ENCODE measurements at regions not wholly inside any gene's neighbourhood (a gene's known extent, or its start where the extent isn't known, plus 50 kb on each side); places are given as distances from the start of the nearest gene placed in this dataset.

- TF ChIP-seq CTCF (IDR thresholded peaks at IDR 0.05; ENCODE audit: low read length): no peak
- no peak for TF ChIP-seq EZH2phosphoT487 (IDR thresholded peaks at IDR 0.05; ENCODE audit: low read length)
- TF ChIP-seq EZH2 (optimal IDR thresholded peaks at IDR 0.05; ENCODE audit: low read depth, low read length): no peak
Observed at GRCh38 chr12:88868050-88868449, 287.8 kb upstream of the KITLG start.

All from MM.1S (cell line).